LNCAP (cell line): ENCODE measurements at regions not wholly inside any gene's neighbourhood (a gene's known extent, or its start where the extent isn't known, plus 50 kb on each side); places are given as distances from the start of the nearest gene placed in this dataset.

Experiments
- TF ChIP-seq, protein P1 (sequence below): fragments of 450-650 bp; IDR thresholded peaks from 2 replicates; pipeline ENCODE4 v1.5.1; 2017; ENCODE audit warnings: mild to moderate bottlenecking

DNA sequence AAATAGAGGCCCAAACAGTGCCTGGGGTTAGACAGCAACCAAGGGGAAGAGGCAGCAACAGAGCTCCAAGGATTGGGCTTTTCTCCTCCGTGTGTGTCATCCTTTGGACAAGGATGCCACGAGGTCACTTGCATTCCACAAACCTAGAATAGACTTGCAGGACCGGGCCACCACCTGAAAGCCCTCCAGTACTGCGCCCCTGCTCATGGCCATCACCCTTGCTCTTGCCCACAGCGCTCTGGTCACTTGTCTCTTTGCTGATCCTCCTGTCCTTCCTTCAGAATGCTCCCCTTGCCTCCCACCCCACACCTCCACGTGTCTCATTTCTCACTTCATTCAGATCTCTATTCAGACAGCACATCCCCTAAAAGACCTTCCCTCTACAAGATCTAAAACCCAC lies 247.4 kb downstream of the MATN1 start:
- TF ChIP-seq, protein P1, sequence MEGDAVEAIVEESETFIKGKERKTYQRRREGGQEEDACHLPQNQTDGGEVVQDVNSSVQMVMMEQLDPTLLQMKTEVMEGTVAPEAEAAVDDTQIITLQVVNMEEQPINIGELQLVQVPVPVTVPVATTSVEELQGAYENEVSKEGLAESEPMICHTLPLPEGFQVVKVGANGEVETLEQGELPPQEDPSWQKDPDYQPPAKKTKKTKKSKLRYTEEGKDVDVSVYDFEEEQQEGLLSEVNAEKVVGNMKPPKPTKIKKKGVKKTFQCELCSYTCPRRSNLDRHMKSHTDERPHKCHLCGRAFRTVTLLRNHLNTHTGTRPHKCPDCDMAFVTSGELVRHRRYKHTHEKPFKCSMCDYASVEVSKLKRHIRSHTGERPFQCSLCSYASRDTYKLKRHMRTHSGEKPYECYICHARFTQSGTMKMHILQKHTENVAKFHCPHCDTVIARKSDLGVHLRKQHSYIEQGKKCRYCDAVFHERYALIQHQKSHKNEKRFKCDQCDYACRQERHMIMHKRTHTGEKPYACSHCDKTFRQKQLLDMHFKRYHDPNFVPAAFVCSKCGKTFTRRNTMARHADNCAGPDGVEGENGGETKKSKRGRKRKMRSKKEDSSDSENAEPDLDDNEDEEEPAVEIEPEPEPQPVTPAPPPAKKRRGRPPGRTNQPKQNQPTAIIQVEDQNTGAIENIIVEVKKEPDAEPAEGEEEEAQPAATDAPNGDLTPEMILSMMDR = no peak

DNA sequence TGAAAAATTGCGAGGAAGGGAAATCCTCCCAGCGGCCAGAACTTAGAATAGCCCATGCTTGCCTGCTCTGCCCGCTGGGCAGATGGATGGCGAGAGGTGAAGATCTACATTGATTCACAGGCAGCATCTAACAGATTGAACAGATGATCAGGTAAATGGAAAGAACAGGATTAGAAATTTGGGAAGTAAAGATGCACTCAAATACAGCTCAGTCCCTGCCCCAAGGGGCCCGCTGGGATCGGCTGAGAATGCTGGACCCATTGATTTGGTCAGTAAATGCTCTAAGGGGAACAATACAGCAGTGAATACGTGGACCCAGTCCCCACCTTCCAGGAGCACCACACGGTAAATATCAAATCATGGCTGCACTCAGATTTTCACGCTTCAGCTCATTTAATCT lies 248.2 kb downstream of the MATN1 start:
- TF ChIP-seq, protein P1 = no peak

DNA sequence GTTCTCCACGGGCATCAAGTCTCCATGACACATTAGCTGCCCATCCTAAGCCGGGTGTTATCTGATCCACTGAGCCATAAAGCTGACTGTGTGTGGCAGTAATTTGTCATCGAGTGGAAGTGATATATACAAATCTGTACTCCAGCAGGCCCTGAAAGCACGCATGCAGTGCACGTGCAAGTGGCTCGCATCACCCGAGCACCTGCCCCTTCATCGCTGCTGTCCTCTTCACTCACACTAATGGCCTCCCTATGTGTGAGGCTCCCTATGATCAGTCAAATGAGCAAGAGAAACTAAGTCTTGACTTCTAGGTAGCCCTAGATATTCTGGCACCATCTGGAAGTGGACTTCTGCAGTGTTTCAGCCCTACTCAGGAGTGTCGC lies 248.6 kb downstream of the MATN1 start:
- TF ChIP-seq, protein P1 = no peak

DNA sequence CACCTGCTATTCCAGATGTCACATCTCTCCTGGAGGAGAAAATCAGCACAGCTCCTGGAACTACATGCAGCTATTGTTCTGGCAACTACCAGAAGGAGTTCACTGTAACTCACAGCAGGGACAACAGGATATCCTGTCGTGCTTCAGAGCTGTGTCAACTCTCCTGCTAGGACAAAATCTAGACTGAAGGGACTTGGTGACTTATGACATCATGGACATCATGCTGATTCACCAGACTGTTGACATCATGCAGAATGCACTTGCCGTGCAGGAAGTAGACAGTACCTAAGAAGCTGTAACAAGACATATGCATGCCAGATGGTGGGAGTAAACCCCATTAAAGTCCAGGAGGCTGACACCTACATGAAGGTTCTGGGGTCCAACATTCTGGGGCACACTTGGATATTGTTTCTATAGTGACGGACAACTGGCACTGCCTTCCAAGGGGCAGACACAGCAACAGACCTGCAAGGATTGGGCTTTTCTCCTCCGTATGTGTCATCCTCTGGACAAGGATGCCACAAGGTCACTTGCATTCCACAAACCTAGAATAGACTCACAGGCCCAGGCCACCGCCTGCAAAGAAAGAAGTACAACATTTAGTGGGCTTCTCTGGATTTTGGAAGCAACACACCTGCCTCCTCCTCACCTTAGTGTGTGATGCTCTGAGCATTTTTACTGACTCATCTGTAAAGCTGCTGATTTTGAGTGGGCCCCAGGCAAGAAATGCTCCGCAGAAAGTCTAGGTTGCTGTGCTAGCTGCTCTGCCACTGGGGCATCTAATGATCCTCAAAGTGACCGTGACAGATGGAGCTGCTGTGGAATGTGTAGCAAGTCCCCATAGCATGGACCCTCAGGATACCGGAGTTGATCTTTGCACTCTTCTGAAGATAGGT lies 249.2 kb downstream of the MATN1 start:
- TF ChIP-seq, protein P1 = no peak

DNA sequence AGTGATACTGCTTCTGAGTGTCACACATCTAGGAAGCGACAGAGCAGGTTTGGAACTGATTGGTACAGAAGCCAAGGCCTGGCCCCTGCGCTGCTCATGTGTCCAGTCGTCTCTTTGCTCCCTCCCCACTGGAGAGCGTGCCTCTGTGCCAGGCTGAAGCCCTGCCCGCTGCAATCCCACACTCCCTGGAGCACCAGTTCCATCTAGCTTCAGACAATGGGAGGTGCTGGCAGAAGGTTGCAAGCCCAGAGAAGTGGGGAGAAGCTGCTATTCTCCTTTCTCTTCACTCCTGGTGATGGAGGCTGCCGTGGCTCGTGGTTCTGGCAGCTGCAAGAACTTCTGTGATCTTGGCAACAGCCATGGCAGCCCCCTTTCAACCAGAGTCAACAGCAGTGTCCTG lies 250.9 kb downstream of the MATN1 start:
- TF ChIP-seq, protein P1 = no peak

DNA sequence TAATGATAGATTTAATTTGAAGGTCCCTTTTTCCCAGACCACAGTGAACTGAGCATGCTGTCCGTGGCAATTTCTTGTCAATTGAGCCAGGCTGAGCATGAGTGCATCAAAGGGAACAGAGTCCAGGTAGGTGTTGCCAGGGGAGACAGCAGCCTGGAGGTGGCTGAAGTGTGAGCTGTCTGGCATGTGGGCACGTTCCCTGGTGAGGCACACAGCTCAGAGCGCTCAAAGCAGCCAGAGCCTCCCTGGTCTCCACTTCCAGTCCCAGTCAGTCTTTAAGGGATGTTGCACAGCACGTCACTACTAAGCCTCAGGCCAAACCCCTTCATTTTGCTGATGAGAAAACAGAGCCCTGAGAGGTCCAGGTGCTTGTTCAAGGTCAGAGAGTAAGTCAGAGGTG lies 251.4 kb downstream of the MATN1 start:
- TF ChIP-seq, protein P1 = no peak

DNA sequence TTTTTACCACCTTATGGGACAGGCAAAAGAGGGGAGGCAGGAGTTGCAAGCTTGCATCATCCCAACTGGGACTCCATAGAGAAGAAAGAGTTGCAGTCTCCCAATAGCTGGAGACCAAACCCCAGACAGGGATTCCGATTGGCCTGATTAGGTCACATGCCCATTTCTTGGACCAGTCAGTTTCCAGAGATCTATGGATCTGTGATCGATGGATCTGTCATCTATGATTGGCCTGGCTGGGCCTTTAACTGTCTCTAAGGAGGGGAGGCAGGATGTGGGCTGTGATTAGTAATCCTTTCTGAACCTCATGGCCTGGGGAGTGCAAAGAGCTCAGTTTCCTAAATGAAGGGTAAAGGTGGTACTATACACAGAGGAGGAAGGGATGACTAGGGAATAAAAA lies 252.1 kb downstream of the MATN1 start:
- TF ChIP-seq, protein P1 = no peak
